Esophagus squamous epithelium (tissue), 5 donors: ENCODE measurements at regions not wholly inside any gene's neighbourhood (a gene's known extent, or its start where the extent isn't known, plus 50 kb on each side); places are given as distances from the start of the nearest gene placed in this dataset.

Source experiments
- DNase-seq: peaks from one replicate; lab custom pipeline; 2025; lab: John Stamatoyannopoulos, UW
- H3K27ac ChIP-seq, 4 donors: fragments of 200-600 bp; sonication (generic); one replicate each; pipeline ENCODE4 v1.5.1; 2016 to 2019; ENCODE audit warnings: mild to moderate bottlenecking in 1 of 4
- H3K27me3 ChIP-seq, 4 donors: fragments of 200-600 bp; sonication (generic); 1 replicate in 3 of 4; 2 replicates in 1 of 4; pipeline versions ENCODE4 v1.5.1 to v1.6.0; 2017 to 2021; ENCODE audit warnings: antibody characterized with exemption in 1 of 4
- H3K36me3 ChIP-seq, 3 donors: fragments of 200-600 bp; sonication (generic); one replicate each; pipeline ENCODE4 v1.5.1; 2016 to 2019
- H3K4me1 ChIP-seq, 3 donors: fragments of 200-600 bp; sonication (generic); one replicate each; pipeline ENCODE4 v1.5.1; 2017 to 2019
- H3K4me3 ChIP-seq, 4 donors: fragments of 200-600 bp; sonication (generic); 1 replicate in 3 of 4; 2 replicates in 1 of 4; pipeline ENCODE4 v1.5.1; 2016 to 2019; ENCODE audit warnings: mild to moderate bottlenecking in 2 of 4, moderate library complexity in 1 of 4
- H3K9me3 ChIP-seq, 3 donors: fragments of 200-600 bp; sonication (generic); one replicate each; pipeline ENCODE4 v1.5.1; 2016 to 2019
- POLR2A ChIP-seq, 4 donors: fragments of 450-650 bp; IDR thresholded peaks; one replicate each; pipeline ENCODE4 v1.6.1; 2017; ENCODE audit warnings: antibody characterized with exemption in 4 of 4, mild to moderate bottlenecking in 4 of 4, moderate library complexity in 3 of 4
- WGBS, 2 donors: methylation state at CpG; one replicate each; pipeline ENCODE4 v1.1.5; 2018; 5-methylcytosine and 5-hydroxymethylcytosine counted together
- intact Hi-C: fragments of 100-400 bp; cut with DNase I; formaldehyde crosslinking; loops from one replicate; pipeline ENCODE4 v1.15.0; 2022
- TF ChIP-seq, protein P1 (sequence below), 6 experiments: fragments of 450-650 bp in 4 of 6; fragments of 200-600 bp in 2 of 6; sonication (generic) in 2 of 6; IDR thresholded peaks; one replicate each; pipeline ENCODE4 v1.5.1; 2016 to 2019; ENCODE audit warnings: antibody characterized with exemption in 6 of 6, mild to moderate bottlenecking in 4 of 6, moderate library complexity in 4 of 6
- donor health status: DM: yes; HTN: yes; CAD: no.

- Histone ChIP-seq H3K4me3 (no peak overlapping the region), H3K27me3 (peaks cover 0 to 18% (median 0%) of the 10 kb centered on the region in 4 donors), H3K36me3 (no peaks in the 10 kb centered on the region), H3K27ac (no peak overlapping the region), H3K4me1 (peaks cover 0 to 9% (median 0%) of the 10 kb centered on the region in 3 donors), H3K9me3 (no peaks in the 10 kb centered on the region)
- TF ChIP-seq, protein P1, sequence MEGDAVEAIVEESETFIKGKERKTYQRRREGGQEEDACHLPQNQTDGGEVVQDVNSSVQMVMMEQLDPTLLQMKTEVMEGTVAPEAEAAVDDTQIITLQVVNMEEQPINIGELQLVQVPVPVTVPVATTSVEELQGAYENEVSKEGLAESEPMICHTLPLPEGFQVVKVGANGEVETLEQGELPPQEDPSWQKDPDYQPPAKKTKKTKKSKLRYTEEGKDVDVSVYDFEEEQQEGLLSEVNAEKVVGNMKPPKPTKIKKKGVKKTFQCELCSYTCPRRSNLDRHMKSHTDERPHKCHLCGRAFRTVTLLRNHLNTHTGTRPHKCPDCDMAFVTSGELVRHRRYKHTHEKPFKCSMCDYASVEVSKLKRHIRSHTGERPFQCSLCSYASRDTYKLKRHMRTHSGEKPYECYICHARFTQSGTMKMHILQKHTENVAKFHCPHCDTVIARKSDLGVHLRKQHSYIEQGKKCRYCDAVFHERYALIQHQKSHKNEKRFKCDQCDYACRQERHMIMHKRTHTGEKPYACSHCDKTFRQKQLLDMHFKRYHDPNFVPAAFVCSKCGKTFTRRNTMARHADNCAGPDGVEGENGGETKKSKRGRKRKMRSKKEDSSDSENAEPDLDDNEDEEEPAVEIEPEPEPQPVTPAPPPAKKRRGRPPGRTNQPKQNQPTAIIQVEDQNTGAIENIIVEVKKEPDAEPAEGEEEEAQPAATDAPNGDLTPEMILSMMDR (IDR thresholded peaks at IDR 0.05) = no peak
- no peak for TF ChIP-seq POLR2A (IDR thresholded peaks at IDR 0.05)
- intact Hi-C loops = no loop called here
- no peak for DNase-seq
- 93 to 100% methylated on average over 4 of the region's 4 CpGs for WGBS, 2 donors
Observed at GRCh38 chr20:51916244-51916643, 113.9 kb upstream of the SALL4 start.

GRCh38 chr20:51914758-51915157 lies 112.4 kb upstream of the SALL4 start:
- Histone ChIP-seq H3K27ac (no peak overlapping the region), H3K27me3 (peaks cover 0 to 18% (median 0%) of the 10 kb centered on the region in 4 donors), H3K9me3 (no peaks in the 10 kb centered on the region), H3K4me1 (peaks cover 0 to 22% (median 10%) of the 10 kb centered on the region in 3 donors), H3K4me3 (no peak overlapping the region), H3K36me3 (no peaks in the 10 kb centered on the region)
- intact Hi-C loops = no loop called here
- DNase-seq = no peak
- 33 to 53% methylated on average over 8 of the region's 8 CpGs for WGBS, 2 donors
- TF ChIP-seq POLR2A (IDR thresholded peaks at IDR 0.05) = no peak
- TF ChIP-seq, protein P1 (IDR thresholded peaks at IDR 0.05) = no peak

DNA sequence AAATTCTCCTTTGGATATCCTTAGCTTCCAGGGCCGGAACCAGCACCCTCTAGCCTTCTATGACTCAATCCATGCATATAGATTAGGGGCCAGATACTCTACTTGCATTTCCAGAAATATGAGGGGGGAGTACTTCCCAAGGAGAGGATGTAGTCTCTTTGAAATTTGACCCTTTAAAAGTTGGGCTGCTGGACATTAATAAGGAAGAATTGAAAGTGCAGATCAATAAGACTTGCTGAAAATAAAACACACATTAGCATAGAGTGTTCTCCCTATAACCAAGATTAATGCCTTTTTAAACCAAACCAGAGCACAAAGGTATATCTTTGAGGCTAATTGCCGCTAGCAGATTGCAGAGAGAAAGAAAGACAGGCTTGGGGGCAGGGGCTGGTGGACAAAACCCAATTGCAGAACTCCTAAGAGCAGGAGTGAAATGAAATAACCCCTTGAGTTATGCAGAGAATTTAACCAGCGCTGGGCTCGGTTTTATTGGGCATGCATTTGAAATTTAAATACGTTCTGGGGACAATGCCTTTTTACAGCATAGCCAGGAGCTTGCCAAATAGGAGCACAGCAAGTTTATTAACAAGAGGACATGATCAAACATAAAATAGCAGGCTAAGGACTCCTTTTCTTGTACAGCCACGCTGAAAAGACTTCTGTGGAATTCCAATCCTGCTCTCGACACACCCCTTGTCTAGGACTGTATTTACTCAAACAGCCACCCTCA lies 108.2 kb upstream of the SALL4 start:
- TF ChIP-seq, protein P1 (IDR thresholded peaks at IDR 0.05) = no peak
- no peak for TF ChIP-seq POLR2A (IDR thresholded peaks at IDR 0.05)

DNA sequence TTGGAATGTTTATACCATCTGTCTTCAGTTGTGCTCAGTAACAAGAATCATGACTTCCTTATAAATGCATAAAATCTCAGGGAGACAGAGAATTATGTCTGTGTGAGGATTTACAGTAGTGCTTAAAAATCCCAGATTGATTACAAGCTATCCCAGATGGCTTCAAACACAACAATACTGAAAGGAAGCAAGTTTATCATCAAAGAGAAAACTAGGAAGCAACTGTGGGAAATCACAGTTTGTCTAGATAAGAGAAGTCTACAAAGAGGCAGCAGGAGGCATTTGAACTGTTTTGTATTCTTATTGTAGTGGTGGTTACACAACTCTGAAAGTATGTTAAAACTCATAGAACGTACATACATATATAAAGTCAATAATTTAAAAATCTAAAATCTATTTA lies 104.4 kb upstream of the SALL4 start:
- intact Hi-C loops = no loop called here
- TF ChIP-seq, protein P1 (IDR thresholded peaks at IDR 0.05) = no peak
- no peak for TF ChIP-seq POLR2A (IDR thresholded peaks at IDR 0.05)
- no peaks in the 10 kb centered on the region for H3K36me3 ChIP-seq
- no peak for DNase-seq
- peaks cover 0 to 20% (median 10%) of the 10 kb centered on the region in 3 donors for H3K4me1 ChIP-seq
- no peak overlapping the region for H3K4me3 ChIP-seq
- no peaks in the 10 kb centered on the region for H3K27me3 ChIP-seq
- no peaks in the 10 kb centered on the region for H3K9me3 ChIP-seq
- H3K27ac ChIP-seq = no peak overlapping the region
- WGBS, 2 donors = 71 to 75% methylated on average over 1 of the region's 1 CpG

More for the DNA sequence above, 108.2 kb upstream of the SALL4 start:
- Histone ChIP-seq H3K9me3 (no peaks in the 10 kb centered on the region), H3K36me3 (no peaks in the 10 kb centered on the region), H3K27ac (no peak overlapping the region), H3K27me3 (peaks cover 0 to 18% (median 0%) of the 10 kb centered on the region in 4 donors), H3K4me1 (peaks cover 0 to 22% (median 10%) of the 10 kb centered on the region in 3 donors), H3K4me3 (no peak overlapping the region)
- 29 to 31% methylated on average over 7 of the region's 7 CpGs for WGBS, 2 donors
- intact Hi-C loops = no loop called here
- DNase-seq = no peak

DNA sequence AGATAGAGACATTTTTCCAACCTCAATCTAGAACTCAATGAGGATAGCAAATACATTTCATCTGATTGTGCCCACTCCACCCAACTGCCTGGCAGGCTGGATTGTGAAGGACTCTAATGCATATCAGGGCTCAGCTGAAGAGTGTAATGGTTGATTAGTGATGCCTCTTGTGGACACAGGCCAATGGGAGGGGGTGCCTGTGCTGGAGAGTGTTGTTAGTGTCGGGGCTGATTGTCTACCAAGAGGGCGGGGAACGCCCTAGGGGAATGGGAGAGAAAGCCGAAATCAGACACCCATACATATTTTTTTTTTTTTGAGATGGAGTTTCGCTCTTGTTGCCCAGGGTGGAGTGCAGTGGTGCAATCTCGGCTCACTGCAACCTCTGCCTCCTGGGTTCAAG lies 103.7 kb upstream of the SALL4 start:
- no peaks in the 10 kb centered on the region for H3K27me3 ChIP-seq
- no peak for DNase-seq
- no peak overlapping the region for H3K27ac ChIP-seq
- intact Hi-C loops = no loop called here
- no peaks in the 10 kb centered on the region for H3K9me3 ChIP-seq
- 60 to 88% methylated on average over 5 to 6 of the region's 6 CpGs for WGBS, 2 donors
- no peaks in the 10 kb centered on the region for H3K36me3 ChIP-seq
- peaks cover 0 to 18% (median 10%) of the 10 kb centered on the region in 3 donors for H3K4me1 ChIP-seq
- TF ChIP-seq, protein P1 (IDR thresholded peaks at IDR 0.05) = no peak
- TF ChIP-seq POLR2A (IDR thresholded peaks at IDR 0.05) = no peak
- no peak overlapping the region for H3K4me3 ChIP-seq
